Ecto neural progenitor cell (in vitro differentiated cells): ENCODE measurements at regions not wholly inside any gene's neighbourhood (a gene's known extent, or its start where the extent isn't known, plus 50 kb on each side); places are given as distances from the start of the nearest gene placed in this dataset.

ENCODE experiments used
- DNase-seq: peaks from one replicate; pipeline ENCODE4 v3.0.0-alpha.2; 2018; ENCODE audit warnings: low spot score

DNA sequence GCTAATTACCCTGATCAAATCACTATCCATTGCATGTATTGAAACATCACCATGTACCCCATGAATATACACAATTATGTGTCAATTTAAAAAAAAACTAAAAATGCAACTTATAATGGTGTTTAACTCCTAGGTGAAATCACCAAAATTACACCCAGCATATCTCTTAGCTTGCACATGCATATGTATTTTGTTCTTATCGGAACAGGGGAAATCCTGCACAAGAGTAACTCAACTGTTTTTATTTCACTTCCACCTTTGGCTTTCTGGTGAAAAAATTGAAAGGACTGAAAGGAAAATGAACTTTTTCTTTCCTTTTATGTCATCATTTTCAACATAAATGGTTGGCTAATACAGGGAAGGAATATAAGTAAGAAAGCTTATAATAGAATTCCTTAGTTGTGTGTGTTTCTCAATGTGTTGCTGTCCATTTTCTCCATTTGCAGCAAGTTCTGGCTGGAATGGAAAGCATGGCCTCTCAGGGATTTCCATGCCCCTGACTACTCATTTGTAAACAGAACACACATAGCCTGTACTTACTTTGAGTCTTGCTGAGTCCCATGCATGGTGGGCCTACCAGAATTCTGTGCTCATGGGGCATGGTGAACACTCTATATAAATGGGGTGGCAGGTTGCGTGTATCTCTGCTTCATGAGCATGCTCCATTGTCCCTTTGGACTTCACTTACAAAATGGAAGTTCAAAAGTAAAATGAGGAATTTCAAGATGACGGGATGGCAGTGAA lies 462.0 kb downstream of the HS3ST3B1 start:
- no peak for DNase-seq

DNA sequence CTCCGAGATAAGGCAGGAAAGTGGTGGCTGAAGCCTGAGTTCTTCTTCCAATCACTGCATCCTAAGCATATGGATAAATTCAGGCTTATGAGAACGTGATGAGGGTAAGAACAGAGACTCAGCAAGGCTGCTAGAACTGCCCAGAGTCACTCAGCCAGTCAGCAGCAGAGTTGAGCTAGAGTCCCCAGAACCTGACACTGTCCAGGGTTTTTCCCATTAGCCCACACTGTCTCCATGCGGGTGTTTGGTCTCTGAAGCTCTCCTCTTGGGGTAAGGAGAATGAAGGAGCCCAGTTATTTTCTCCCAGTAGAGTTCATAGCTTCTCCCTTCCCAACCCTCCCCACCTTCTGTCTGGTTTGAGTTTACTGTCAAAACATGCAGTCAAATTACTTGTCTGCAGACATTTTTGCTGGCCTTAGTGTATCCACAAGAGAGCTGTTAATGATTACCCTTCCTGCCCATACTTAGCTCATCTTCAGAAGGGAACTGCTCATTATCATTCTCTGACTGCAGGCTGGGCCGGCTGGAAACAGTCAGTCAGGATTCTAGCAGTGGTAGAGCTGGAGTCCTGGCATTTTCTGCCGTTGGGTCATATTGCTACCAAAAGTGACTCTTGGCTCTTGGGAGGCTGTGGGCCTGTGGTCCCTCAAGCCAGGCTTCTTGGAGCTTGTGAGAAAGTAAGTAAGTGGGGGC lies 460.0 kb downstream of the HS3ST3B1 start:
- peak; percentile 44 for DNase-seq

DNA sequence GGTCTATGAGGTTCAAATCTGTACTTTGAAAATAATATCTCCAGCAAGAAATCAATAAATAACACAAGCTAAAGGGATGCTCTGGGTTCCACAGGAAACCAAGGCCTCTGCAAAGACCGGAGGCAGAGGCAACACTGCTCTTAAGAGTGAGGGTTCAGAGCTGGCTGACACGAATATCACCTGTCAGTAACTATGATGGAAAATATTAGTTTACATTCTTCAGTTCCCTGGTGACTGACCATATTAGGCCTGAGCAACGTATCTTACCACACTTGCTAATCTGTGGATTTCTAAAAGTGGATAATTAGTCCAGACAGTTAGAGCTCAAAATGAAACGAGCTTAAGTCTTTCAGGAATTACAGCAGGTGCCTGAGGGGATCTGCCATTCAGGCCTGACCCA lies 459.3 kb downstream of the HS3ST3B1 start:
- no peak for DNase-seq

DNA sequence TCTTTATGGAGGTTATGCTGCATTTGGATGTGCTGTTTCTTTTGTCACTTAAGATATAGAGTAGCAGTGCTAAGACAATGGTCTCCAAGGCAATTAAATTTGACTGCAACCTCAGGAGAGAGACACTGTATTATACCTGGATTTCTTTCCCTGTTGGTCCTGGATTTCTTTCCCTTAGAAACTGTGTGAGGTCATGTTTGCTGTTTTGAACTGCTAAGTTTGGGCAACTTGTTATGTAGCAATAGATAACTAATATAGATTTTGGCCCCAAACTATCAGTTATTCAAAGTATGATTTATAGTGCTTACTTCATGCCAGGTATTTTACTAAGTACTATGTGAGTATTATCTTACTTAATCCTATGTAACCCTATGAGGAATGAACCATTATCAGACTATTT lies 458.4 kb downstream of the HS3ST3B1 start:
- no peak for DNase-seq

DNA sequence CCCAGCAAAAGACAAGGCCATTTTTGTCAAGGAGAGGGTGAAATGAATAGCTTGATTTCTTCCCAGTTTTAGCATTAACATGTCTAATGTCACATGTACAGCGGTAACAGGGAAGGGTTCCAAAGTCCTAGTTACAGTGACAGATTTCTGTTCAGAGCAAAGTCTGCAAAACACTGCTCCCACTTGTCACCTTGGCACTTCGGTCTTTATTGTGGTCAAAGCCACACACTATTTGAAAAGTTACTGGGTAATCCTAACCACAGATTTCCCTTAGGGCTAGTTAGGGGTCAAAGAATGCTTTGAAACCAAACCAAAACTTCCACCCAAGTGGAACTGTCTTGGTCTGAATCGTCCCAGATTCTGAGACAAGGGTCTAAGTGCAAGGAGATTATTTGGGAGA lies 455.6 kb downstream of the HS3ST3B1 start:
- no peak for DNase-seq

DNA sequence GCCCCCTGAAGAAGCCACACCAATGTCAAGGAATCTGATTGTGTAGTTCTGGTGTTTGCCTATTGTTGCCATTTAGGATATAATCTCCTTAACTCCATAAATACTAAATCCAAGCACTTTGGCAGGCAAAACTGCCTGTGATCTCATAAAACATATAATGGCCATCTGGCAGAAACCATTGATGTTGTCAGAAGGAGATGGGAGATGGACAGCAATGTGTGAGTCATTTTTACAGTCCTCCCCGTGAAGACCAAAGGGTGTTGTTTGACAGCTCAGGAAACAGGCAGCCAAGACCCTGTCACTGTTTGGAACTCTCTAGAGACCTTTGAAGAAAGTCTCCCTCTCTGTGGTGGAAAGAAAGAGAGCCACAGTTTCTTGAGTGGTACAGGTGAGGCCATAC lies 454.1 kb downstream of the HS3ST3B1 start:
- no peak for DNase-seq

DNA sequence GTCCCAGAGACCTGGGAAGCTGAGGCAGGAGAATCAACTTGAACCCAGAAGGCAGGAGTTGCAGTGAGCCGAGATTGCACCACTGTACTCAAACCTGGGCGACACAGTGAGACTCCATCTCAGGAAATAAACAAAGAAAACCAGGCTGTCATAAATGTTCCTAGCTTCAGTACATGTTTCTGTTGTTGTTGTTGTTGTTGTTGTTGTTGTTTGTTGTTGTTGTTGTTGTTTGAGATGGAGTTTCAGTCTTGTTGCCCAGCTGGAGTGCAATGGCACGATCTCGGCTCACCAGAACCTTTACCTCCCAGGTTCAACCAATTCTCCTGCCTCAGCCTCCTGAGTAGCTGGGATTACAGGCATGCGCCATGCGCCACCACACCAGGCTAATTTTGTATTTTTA lies 452.5 kb downstream of the HS3ST3B1 start:
- no peak for DNase-seq

DNA sequence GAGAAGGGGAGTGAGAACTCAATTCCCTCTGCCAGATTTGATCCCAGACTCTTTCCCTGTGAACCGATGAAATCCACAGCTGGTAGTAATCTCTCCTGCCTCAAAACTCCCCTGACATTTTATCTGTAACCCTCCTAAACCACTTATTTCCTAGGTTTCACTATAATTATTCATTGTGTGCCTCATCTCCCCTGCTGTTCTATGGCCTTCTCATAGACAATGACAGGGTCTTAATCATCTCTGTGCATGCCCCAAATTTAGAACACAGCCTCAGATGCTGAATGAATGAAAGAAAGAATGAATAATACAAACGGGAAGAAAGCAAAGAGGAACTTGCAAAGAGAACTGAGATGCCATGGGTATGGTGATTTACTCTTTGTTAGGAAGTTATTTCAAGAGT lies 451.1 kb downstream of the HS3ST3B1 start:
- DNase-seq = no peak

DNA sequence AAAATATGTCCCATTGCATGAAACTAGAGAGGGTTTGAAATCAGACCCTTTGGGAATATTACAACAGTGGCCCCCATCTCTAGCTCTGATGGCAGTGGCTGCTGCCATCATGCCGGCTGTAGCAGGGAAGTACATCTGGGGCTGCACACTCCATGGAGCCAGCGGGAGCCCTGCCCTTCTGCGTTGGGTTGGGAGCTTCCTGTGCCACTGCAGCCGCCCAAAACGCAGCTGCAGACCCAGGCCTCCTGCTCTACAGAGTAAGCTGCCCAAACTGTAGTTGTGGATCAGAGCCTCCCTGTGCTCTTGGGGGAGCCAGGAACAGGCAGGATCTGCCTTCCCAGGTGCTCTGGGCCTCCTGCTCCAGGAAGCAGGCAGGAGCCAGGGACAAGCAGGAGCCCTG lies 450.0 kb downstream of the HS3ST3B1 start:
- no peak for DNase-seq

DNA sequence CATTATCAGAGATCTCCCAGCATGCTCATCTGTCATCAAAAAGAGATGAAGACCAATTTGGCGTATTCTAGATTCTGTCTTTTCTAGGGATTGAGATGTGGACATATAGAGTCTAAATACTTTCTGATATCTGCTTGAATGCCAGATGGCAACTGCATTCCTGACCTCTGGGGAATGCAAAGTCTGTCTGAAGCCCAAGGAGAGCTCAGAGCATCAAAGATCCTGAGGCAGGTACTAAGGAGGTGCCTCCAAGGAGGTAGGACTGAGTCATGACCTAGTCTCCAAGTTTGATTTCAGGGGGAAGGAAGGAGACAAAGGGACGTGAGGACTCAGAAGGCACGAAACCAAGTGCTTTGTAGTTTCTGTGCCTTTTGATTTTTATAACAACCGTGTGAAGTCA lies 448.4 kb downstream of the HS3ST3B1 start:
- no peak for DNase-seq

DNA sequence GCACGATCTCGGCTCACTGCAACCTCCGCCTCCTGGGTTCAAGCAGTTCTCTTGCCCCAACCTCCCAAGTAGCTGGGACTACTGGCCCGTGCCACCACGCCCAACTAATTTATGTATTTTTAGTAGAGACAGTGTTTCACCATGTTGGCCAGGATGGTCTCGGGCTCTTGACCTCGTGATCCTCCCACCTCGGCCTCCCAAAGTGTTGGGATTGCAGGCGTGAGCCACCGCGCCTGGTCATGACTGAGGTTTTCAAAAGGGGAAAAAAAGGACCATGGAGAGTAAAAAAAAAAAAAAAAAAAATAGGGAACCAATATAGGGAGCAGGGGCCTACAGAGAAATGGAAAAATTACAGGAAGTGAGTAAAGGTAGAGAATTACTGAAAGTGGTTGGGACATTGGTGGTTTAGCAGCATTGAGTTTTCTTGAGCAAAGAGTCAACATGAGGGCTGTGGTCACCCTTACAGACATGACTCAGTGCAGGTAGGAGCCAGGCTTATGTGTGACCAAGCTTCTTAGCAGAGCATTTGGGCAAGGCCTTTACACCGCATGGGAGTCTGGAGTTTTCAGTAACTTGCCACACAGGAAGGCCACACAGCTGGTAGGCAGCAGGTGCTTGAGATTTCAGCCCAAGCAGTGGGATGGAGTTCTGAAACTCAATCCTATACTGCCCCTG lies 447.3 kb downstream of the HS3ST3B1 start:
- no peak for DNase-seq

DNA sequence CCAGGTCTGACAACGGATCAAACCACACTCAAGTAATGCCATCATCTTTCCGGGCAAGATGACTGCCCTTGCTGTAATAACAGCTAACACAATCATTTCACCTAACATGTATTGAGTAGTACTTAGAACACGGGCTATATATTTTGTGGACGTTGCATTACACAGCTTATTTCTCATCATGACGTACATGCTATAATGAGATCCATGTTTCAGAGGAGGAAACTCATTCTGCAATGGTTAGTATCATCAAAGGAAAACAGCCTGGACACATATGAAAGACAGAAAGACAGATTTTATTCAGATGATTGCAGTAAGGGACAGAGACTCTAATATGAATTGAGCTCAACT lies 446.7 kb downstream of the HS3ST3B1 start:
- no peak for DNase-seq

DNA sequence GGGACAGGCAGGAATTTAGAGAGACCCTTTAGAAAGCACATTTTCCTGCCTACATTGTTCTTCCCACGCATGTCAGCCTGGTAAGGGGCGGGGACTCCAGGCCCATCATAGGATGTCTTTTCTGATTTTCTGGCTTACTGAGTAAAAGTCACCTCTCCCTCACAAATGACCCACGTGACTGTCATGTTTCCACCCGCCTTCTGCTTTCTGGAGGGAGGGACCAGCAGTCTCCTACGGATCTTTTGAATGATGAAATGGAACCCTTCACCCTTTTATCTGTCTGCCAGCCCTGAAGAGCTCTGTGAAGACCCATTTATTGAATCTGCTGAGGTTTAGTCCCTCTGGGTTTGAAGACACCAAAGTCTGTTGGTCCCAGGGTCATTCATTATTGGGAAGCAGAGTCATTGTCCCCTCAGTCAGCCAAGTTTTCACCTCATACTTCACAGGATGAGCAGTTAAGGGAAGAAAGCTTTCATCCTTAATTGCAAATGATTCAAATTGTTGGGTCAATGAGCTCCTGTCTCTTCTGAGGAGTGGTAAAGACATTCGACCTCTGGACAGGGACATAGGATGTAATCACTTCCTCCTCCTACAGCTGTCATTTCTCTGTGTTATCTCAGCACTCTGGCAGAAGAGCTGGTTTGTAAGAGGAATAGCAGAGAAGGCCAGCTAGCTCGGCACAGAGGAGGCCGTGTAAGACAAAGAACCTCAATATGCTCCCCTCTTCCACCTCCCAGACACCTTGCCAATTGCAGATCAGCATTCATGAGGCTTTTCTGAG lies 446.1 kb downstream of the HS3ST3B1 start:
- DNase-seq = no peak

DNA sequence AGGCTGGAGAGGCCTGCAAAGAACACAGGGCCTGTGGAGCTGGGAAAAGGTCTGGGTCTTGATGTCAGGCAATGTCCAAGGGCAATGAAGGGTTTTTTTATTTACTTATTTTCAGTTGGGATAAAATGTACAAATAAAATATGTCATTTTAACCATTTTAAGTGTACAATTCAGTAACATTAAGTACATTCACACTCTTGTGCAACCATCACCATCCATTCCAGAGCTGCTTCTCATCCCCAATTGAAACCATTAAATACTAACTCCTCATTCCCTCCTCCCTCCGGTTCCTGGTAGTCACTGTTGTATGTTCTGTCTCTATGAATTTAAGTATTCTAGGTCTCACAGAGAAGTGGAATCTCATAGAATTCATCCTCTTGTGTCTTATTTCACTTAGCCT lies 444.7 kb downstream of the HS3ST3B1 start:
- no peak for DNase-seq

DNA sequence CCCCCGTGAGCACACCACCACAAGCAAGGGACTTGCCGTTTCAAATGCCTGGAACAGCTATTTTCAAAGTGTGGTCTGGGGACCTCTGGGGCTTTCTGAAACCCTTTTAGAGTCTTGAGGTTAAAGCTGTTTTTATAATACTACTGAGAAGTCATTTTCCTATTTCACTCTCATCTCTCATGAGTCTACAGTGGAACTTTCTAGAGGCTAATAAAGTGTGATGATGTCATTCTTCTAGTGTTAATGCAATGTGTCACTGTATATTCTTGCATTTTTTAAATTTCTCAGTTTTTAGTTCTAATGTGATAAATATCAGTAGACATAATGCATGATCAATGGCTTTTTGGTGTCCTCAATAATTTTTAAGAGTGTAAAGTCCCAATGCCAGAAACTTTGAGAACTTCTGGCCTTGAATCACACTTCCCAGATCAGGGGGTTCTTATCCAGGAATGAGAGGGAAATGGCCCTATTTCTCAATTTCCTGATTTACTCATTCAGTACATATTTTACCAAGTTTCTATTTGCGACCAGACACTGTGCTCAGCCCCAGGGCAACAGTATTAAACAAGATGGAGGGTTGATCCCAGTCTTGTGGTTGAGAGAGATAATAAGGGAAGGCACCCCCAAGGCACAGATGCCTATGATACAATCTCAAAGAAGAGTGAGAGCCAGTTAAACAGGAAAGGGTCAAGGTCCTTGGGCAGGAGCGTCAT lies 444.0 kb downstream of the HS3ST3B1 start:
- DNase-seq = no peak

DNA sequence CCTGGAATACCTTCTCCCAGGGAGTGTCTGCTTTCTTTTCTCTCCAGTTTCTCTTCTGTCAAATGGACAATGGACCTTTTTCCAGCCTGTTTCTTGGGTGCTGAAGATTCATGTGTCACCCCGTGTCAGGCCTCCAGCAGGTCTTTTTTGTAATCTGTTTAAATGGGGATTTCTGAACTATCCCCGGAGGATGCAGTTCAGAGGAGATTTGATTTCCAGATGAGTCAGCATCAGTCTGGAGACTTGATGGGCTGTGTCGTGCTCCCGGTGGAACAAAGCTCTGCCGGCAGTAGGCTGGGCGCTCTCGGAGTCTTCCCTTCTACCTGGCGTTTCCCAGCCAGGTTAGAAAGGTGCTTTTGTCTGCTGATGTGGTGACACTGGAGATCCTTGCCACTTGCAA lies 440.6 kb downstream of the HS3ST3B1 start:
- DNase-seq = no peak

DNA sequence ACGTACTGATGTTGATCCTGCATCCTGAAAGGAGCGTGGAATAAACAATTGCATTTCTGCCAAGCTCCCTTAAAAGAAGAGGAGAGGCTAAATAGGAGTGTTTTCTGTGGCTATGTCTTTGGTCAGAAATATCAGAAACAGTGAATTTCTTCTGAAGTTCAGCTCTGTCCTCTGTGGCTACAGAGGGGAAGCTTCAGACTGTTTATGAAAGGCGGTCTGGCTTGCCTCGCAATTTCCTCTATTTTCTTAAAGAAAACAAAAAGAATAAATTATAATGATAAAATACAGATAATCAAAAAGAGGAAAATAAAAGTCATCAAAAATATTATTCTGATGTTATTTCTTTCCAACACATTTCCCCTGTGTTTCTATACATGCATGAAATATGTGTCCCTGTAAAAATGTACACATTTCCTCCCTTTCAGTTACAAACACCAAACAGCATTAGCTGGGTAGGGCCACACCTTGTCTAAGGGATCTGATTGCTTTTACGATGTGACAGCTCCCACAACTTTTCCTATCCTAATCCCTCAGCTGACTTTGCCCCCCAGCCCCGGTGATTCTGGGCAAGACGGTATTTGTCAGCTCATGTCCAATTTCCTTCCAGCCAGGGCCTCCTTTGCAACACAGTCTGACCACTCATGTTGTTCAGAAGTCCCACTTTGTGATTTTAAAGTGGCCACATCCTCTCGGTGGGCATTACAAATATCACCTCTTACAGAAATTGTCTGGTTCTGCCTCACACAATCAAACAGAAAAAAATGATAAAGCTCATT lies 439.0 kb downstream of the HS3ST3B1 start:
- DNase-seq = no peak

DNA sequence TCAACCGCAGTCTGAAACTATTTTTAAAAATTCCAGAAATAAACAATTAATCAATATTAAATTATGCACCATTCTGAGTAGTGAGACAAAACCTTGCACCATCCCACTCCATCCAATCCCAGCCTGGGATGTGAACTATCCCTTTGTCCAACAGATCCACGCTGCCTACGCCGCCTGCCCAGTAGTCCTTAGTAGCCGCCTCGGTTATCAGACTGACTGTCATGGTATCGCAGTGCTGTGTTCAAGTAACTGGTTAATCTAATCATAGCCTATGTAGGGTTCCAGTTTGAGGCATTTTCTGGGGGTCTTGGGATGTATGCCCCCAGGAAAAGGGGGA lies 437.7 kb downstream of the HS3ST3B1 start:
- DNase-seq = no peak

DNA sequence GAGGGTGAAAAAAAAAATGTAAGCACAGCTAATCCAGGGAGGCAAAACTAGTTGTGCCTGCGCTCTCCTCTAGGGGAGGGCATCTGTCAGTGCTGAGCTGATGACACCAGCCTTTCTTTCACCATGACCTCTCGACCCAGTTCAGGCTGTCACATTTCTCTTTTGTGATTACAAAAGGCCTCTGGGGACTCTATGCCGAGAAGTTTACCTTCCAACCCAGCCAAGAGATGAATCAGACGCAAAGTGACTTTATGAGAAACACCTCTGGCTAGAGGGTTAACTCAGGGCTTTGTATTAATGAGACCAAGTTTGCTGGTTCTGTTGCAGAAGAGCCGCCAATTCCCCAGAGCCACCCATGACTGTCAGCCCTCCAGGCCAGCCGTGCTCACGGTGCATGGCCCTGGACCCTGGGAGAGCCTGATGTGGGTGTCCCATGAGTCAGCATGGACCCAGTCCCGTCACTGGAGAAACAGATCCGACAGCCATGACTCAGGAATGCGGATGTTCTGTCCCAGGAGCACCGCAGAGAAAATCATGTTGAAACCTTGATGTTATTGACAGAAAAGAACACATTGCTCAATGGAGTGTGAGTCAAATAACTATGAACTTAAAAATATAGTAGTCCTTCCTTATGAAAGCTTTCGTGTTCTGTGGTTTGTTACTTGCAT lies 437.2 kb downstream of the HS3ST3B1 start:
- peak; percentile 58 for DNase-seq

DNA sequence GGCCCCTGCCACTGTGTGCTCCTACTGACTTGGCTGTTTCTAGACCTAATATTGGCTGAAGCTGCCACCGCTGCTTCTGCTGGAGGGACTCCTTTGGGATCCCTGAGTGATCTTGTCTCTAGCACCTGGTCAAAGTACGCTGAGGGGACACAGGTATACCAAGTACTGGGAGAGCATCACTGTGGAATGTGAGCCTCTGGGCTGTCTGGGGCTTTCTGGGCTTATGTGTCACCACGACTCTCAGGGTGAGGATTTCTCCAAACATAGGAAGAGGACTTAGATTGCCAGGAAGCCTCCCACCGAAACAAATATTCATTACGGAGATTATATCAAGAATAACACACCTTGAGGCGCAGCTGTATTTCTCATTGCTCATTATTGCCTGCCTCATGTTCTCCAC lies 435.8 kb downstream of the HS3ST3B1 start:
- DNase-seq = no peak

DNA sequence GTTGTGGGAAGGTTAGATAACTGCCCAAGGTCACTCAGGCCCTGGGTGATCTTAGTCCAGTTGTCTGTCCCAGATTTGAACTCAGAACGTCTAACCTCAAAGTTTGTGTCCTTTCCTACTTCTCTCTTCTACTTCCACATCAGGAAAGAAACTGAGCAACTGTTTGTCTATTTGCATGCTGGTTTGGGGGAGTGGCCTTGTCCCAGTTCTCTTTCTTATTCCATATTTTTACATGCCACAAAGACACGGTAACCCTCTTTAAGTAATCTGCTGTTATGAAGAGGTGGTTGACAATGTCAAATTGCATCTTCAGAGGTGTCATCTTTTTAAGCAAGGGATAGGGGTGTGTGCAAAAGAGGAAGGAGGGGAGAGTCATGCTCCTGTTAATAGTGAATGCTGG lies 432.5 kb downstream of the HS3ST3B1 start:
- DNase-seq = no peak
